ENCODE measurements at regions not wholly inside any gene's neighbourhood (a gene's known extent, or its start where the extent isn't known, plus 50 kb on each side); places are given as distances from the start of the nearest gene placed in this dataset.

GRCh38 chr17:72515291-72516065 is 394.7 kb downstream of the SOX9 start (continued):
- no peak for TF ChIP-seq REST (IDR thresholded peaks at IDR 0.05; ENCODE audit: unreplicated experiment)
- TF ChIP-seq CTCF (conservative IDR thresholded peaks at IDR 0.05; ENCODE audit: low read depth in 2 of 2), result no peak
- TF ChIP-seq JUNB (IDR thresholded peaks at IDR 0.05; ENCODE audit: unreplicated experiment), result no peak
- TF ChIP-seq CREB1 (CRISPR knock-in tag; IDR thresholded peaks at IDR 0.05; ENCODE audit: low read depth), result no peak
- no peak for TF ChIP-seq ZNF331 (CRISPR knock-in tag; IDR thresholded peaks at IDR 0.05; ENCODE audit: low read depth)
- TF ChIP-seq POLR2AphosphoS5 (IDR thresholded peaks at IDR 0.05; ENCODE audit: low read depth), result no peak
- no peak for TF ChIP-seq ZNF114 (CRISPR knock-in tag; IDR thresholded peaks at IDR 0.05)

GRCh38 chr17:72516772-72517399 is 396.1 kb downstream of the SOX9 start:
- no peak overlapping the region for H3K4me3 ChIP-seq
- Mint-ChIP-seq H3K4me3 (no peak overlapping the region), H3K36me3 (ENCODE audit: low read depth) (no peaks in the 10 kb centered on the region), H3K27me3 (ENCODE audit: insufficient read depth, low read depth, poor library complexity) (peaks cover 3% of the 10 kb centered on the region), H3K27ac (no peak overlapping the region), H3K4me1 (peaks cover 48% of the 10 kb centered on the region), H3K9me3 (no peaks in the 10 kb centered on the region)
- H3K9me2 ChIP-seq (ENCODE audit: insufficient read depth), result no peaks in the 10 kb centered on the region
- no peaks in the 10 kb centered on the region for H4K20me1 ChIP-seq (replicated peaks; ENCODE audit: insufficient read depth)
- H3K36me3 ChIP-seq (ENCODE audit: insufficient read depth), result no peaks in the 10 kb centered on the region
- H3K79me2 ChIP-seq (replicated peaks; ENCODE audit: insufficient read depth), result no peaks in the 10 kb centered on the region
- H3K27me3 ChIP-seq (ENCODE audit: insufficient read depth), result no peaks in the 10 kb centered on the region
- peak; percentile 48 for ATAC-seq
- no peak overlapping the region for H3K27ac ChIP-seq (ENCODE audit: low read depth)
- H3K4me2 ChIP-seq, result no peak overlapping the region
- no peak for DNase-seq (ENCODE audit: low spot score)
- no peaks in the 10 kb centered on the region for H3F3A ChIP-seq (replicated peaks; ENCODE audit: low read depth)
- peak overlapping the region; percentile 70; the same call in 1 of the 2 replicates for H2AFZ ChIP-seq
- H3K4me1 ChIP-seq (ENCODE audit: insufficient read depth), result peaks cover 17% of the 10 kb centered on the region
- TF ChIP-seq STAT1 (IDR thresholded peaks at IDR 0.05; ENCODE audit: unreplicated experiment), result no peak
- no peak for TF ChIP-seq REST (IDR thresholded peaks at IDR 0.05; ENCODE audit: unreplicated experiment)
- TF ChIP-seq POLR2AphosphoS5 (IDR thresholded peaks at IDR 0.05; ENCODE audit: low read depth), result no peak
- no peak for TF ChIP-seq ETS1 (IDR thresholded peaks at IDR 0.05)
- no peak for TF ChIP-seq ZNF114 (CRISPR knock-in tag; IDR thresholded peaks at IDR 0.05)
- no peak for TF ChIP-seq EZH2phosphoT487 (IDR thresholded peaks at IDR 0.05; ENCODE audit: unreplicated experiment)
- no peak for TF ChIP-seq JUNB (IDR thresholded peaks at IDR 0.05; ENCODE audit: unreplicated experiment)
- TF ChIP-seq ZNF331 (CRISPR knock-in tag; IDR thresholded peaks at IDR 0.05; ENCODE audit: low read depth), result no peak
- no peak for TF ChIP-seq CTCF (conservative IDR thresholded peaks at IDR 0.05; ENCODE audit: low read depth in 2 of 2)
- no peak for TF ChIP-seq CREB1 (CRISPR knock-in tag; IDR thresholded peaks at IDR 0.05; ENCODE audit: low read depth)

All from GM23338 (cell line).